ENCODE measurements at regions not wholly inside any gene's neighbourhood (a gene's known extent, or its start where the extent isn't known, plus 50 kb on each side); places are given as distances from the start of the nearest gene placed in this dataset.

- no peak for DNase-seq (ENCODE audit: low read depth)
These were observed 481.7 kb downstream of the GBE1 start for GRCh38 chr3:81279481-81280379.

- DNase-seq (ENCODE audit: low read depth) = no peak
These were observed 483.6 kb downstream of the GBE1 start for GRCh38 chr3:81277853-81278252.

- no peak for DNase-seq (ENCODE audit: low read depth)
These were observed 486.8 kb downstream of the GBE1 start for GRCh38 chr3:81274671-81275070.

- no peak for DNase-seq (ENCODE audit: low read depth)
These were observed 490.7 kb downstream of the GBE1 start for GRCh38 chr3:81270603-81271379.

- DNase-seq (ENCODE audit: low read depth) = no peak
These were observed 492.9 kb downstream of the GBE1 start for GRCh38 chr3:81268526-81268925.

GRCh38 chr3:81261996-81262395 is 499.4 kb downstream of the GBE1 start:
- no peak for DNase-seq (ENCODE audit: low read depth)

- DNase-seq (ENCODE audit: low read depth) = no peak
These were observed 506.0 kb downstream of the GBE1 start for GRCh38 chr3:81255463-81255862.

- DNase-seq (ENCODE audit: low read depth) = no peak
These were observed 510.3 kb downstream of the GBE1 start for GRCh38 chr3:81251096-81251495.

- DNase-seq (ENCODE audit: low read depth) = no peak
These were observed 511.9 kb downstream of the GBE1 start for GRCh38 chr3:81249540-81250029.

GRCh38 chr3:81245501-81245900 is 515.9 kb downstream of the GBE1 start:
- DNase-seq (ENCODE audit: low read depth) = no peak

GRCh38 chr3:81245043-81245442 is 516.4 kb downstream of the GBE1 start:
- no peak for DNase-seq (ENCODE audit: low read depth)

- no peak for DNase-seq (ENCODE audit: low read depth)
These were observed 517.2 kb downstream of the GBE1 start for GRCh38 chr3:81244231-81244630.

- peak; percentile 1 for DNase-seq (ENCODE audit: low read depth)
These were observed 518.6 kb downstream of the GBE1 start for GRCh38 chr3:81242871-81243270.

GRCh38 chr3:81237181-81237580 is 524.3 kb downstream of the GBE1 start:
- no peak for DNase-seq (ENCODE audit: low read depth)

GRCh38 chr3:81218023-81218422 is 543.4 kb downstream of the GBE1 start:
- peak; percentile 1 for DNase-seq (ENCODE audit: low read depth)

GRCh38 chr3:81217101-81217500 is 544.3 kb downstream of the GBE1 start:
- DNase-seq (ENCODE audit: low read depth) = no peak

GRCh38 chr3:81216192-81216591 is 545.3 kb downstream of the GBE1 start:
- DNase-seq (ENCODE audit: low read depth) = peak; percentile 32

GRCh38 chr3:81214631-81215030 is 546.8 kb downstream of the GBE1 start:
- DNase-seq (ENCODE audit: low read depth) = no peak

GRCh38 chr3:81199587-81199986 is 561.9 kb downstream of the GBE1 start:
- no peak for DNase-seq (ENCODE audit: low read depth)

- DNase-seq (ENCODE audit: low read depth) = no peak
These were observed 562.7 kb downstream of the GBE1 start for GRCh38 chr3:81198756-81199155.

GRCh38 chr3:81198216-81198615 is 563.2 kb downstream of the GBE1 start:
- no peak for DNase-seq (ENCODE audit: low read depth)

- no peak for DNase-seq (ENCODE audit: low read depth)
These were observed 564.1 kb downstream of the GBE1 start for GRCh38 chr3:81197386-81197785.

GRCh38 chr3:81195478-81195877 is 566.0 kb downstream of the GBE1 start:
- DNase-seq (ENCODE audit: low read depth) = no peak
